Amniotic stem cell (primary cell): ENCODE measurements at regions not wholly inside any gene's neighbourhood (a gene's known extent, or its start where the extent isn't known, plus 50 kb on each side); places are given as distances from the start of the nearest gene placed in this dataset.

Source experiments
- DNase-seq: peaks from one replicate; lab custom pipeline; 2025; lab: John Stamatoyannopoulos, UW

GRCh38 chr5:117719413-117719812 lies 1144.8 kb upstream of the SEMA6A start:
- DNase-seq: no peak

GRCh38 chr5:117713585-117714198 lies 1139.1 kb upstream of the SEMA6A start:
- DNase-seq: no peak

- DNase-seq: no peak
Observed at GRCh38 chr5:117701062-117701461, 1126.4 kb upstream of the SEMA6A start.

DNA sequence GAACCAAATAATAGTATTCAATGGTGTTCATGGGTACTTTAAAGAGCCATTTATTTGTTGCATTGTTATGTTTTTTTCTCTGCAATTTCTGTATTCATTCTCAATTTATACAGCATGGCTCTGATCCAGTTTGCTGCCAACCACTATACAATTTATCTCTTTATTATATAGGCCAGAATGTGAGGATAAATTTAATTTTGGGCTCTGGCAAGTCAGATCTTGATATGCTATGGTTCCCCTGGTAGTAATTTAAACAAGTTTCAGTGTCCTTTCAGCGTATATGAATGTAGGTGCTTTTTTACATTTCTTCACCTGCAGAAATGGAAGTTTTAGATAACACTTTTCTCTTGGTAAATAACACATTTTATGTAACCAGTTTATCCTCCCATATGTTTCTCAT lies 1118.0 kb upstream of the SEMA6A start:
- no peak for DNase-seq

- no peak for DNase-seq
Observed at GRCh38 chr5:117691081-117691870, 1116.7 kb upstream of the SEMA6A start.

DNA sequence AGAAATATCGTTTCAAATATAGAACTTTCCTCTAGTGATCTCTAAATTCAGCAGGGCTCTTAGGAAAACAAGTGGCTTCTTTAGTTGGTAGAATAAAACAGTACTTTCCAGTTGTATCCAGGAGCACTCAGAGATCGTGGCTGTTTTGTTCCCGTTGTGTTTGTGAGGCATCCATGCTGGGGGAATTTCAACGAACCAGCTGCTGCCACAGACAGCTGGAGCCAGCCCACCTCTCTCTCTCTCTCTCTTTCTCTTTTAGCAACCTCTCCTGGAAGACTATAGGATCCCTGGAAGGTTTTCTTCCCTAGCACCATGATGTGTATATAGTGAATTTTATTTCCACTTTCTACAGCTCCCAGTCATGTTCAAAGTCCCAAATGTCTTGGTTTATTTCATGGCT lies 1116.0 kb upstream of the SEMA6A start:
- no peak for DNase-seq

DNA sequence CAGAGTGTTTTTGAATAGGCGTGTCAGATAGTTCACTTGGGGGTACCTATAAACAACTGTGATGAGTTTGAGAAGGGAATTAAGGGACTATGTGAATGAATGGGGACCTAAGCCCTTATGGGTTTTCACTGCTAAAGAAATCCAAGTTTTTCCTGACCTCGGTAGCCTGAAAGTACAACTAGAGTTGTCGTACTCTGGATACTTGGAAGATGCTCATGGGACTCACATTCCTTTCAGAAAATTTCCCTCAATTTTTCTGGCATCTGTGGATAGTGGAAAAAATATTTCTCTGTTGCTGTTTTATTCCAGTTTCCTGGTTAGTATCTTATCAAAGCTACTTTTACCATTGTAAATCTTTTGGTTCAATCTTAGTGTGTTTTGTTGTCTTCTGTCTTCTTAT lies 1112.3 kb upstream of the SEMA6A start:
- DNase-seq: no peak

DNA sequence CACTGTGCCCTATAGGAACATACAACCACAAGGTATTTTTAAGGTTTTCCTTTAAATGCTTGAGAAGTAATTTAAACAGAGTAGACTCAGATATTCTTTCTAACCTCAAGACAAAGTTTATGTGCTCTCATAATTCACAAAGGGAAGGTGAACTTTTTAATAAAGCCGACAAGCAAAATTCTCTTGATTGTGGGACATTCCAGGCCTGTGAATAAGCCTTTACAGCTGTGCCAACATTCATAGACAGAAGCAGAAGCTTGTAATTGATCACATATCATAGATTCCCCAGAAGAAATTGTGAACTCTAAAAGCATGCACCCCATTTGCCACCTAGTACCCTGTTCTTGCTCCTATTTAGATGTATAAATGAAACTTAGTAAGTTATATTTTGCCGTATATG lies 1107.8 kb upstream of the SEMA6A start:
- DNase-seq: no peak

DNA sequence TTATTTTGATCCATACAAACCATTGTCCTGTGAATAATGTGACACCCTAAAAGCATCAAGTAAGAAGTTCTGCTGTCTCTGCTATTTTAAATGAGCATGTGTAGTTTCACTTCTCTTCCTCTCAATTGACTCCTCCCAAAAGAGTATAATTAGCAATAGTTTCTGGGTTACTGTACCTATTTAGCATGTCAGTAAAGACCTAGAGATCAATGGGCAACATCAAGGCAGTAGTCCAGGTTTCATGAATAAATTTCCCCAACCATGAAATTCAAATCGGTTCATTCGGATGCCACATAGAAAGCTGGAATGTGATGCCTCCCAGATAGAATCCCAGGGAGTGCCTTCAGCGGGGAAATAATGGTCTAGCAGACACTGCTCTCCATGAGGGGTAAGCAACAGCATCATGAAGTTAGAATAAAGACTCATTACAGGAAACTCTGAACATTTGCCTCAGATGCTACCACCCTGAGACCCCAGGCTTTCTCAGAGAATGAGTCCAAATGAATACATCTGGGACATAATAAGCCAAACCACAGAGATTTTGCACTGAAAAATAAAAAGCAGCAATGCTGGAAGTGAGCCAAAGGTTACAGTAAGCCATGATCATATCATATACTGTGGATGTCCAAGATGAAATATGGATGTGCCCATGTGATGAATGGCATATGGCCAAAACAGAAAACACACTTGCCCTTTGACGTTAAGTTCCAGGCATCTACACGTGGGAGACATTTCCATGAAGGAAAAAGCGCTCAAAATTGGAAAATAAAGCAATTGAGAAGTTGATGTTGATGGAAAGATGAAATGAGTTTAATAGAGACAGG lies 1107.0 kb upstream of the SEMA6A start:
- DNase-seq: no peak

GRCh38 chr5:117680426-117680825 lies 1105.8 kb upstream of the SEMA6A start:
- no peak for DNase-seq

DNA sequence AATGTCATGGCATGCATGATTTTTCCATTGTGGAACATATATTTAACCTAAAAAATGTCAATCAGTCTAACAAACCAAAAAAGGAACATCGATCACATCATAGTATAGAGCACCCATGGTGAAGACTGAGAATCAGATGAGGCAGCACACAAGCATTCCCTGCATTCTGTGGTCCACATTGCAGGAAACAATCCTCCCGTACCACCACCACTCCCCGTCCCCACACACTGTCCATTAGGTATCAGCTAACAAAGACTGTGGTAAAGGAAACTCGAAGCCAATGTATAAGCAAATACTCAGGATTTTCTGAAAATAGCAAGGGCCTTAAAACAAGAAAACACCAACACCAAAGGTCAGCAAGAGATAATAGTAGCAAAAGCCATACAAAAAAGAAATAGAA lies 1104.4 kb upstream of the SEMA6A start:
- DNase-seq: no peak

- no peak for DNase-seq
Observed at GRCh38 chr5:117675646-117676045, 1101.0 kb upstream of the SEMA6A start.

DNA sequence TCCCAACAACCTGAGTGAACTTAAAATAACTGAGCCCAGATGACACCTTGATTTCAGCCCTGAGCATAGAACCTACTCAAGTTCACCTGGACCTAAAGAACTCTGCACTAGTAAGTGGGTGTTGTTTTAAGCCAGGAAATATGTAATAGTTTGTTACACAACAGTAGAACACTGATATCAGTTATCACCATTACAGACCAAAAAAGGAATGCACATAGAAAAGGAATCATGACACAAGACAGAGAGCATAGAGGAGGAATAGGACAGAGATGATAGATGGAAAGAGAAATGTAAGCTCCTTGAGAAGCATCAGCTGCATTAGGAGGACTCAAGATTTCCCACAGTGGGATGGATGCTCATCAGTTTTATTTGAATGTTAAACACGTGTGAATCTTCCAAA lies 1096.9 kb upstream of the SEMA6A start:
- DNase-seq: no peak

- no peak for DNase-seq
Observed at GRCh38 chr5:117667105-117667504, 1092.5 kb upstream of the SEMA6A start.

DNA sequence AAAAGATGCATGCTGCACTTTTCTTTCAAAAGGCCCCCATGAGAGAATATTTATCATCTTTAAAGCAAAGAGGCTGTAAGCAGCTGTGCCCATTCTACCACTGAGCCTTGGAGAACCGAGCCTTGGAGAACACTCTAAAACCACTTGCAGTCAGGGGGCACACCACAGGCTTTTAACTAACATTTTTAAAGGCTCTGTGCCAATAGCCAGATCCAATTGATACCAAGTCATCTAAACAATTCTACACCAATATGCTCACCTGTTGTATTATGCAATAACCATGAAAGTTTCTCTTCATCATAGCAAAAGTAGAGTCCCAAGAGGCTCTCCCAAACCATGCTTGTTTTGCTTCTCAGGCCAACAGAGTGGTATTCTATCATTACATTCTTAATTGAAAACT lies 1090.5 kb upstream of the SEMA6A start:
- DNase-seq: no peak

- no peak for DNase-seq
Observed at GRCh38 chr5:117662361-117662760, 1087.7 kb upstream of the SEMA6A start.

DNA sequence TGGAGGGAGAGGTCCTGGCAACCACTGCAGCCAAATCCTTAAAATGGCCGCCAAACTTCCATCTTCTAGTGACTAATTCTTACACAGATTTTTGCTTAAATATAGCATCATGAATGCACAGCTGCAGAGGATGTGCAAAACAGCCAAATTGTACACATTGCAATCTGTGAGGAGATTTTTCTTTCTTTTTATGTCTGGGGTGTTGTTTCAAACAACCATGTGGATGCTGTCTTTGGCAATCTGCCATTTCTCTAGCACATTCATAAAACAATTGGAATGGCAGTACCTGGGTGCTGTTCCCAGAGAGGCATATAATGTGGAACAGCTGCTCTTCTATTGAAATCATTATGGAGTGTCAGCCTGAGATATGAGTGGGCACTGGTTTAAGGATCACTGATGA lies 1082.9 kb upstream of the SEMA6A start:
- DNase-seq: no peak

- no peak for DNase-seq
Observed at GRCh38 chr5:117652958-117653280, 1078.3 kb upstream of the SEMA6A start.

DNA sequence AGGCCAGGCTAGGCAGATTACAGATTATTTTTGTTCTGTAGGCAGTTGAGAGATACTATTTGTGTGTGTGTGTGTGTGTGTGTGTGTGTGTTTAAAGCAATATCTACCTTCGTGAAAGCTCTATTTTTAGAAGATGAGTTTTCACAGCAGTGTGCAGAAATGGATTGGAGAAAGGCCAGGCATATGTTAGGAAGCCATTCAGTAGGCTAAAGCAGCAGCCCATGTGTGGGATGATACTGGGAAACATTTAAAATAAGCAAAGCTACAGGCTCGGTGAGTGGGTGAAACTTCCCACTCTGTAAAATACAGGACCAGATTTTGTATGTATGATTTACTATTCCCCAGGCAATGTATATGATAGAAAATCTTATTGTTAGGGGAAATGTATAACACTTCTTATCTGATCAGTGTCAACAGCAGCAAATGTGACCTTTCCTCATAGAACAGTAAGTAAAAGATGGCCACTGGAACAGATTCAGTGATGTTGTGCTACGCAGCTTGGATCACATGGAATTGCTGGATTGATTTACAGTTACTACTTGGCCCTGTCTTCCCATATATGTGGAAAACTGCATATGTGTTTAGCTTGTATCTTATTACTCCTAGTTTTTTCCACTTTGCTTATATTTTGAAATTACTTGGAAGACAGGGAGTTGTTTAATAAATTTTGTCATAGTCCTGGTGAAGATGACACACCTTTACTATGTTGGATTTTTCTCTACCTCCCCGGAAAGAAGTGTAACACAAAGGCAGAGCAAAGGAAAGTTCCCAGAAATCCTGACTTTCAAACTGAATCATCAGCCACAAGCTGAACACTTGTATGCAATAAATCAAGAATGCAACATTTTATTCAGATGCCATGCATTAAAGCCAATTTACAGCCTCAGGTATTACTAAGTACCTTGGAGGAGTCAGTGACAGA lies 1077.7 kb upstream of the SEMA6A start:
- DNase-seq: no peak

- DNase-seq: no peak
Observed at GRCh38 chr5:117649821-117650220, 1075.2 kb upstream of the SEMA6A start.

- no peak for DNase-seq
Observed at GRCh38 chr5:117645400-117645799, 1070.8 kb upstream of the SEMA6A start.

- DNase-seq: no peak
Observed at GRCh38 chr5:117638581-117638980, 1064.0 kb upstream of the SEMA6A start.
